Tibial nerve (tissue), 4 donors: ENCODE measurements at regions not wholly inside any gene's neighbourhood (a gene's known extent, or its start where the extent isn't known, plus 50 kb on each side); places are given as distances from the start of the nearest gene placed in this dataset.
"Not testable (repeated sequence)": the region's sequence is repeated elsewhere in the genome, so short reads cannot be mapped to it uniquely, and the experiment has no call there.

Source experiments
- DNase-seq, 2 donors: peaks; one replicate each; pipeline ENCODE4 v3.0.0-alpha.2; 2019; ENCODE audit warnings: low spot score in 2 of 2
- H3K27ac ChIP-seq, 4 donors: fragments of 200-600 bp; sonication (generic) in 3 of 4; one replicate each; pipeline ENCODE4 v1.5.1; 2017 to 2019; ENCODE audit warnings: mild to moderate bottlenecking in 1 of 4
- H3K27me3 ChIP-seq, 2 donors: fragments of 200-600 bp; sonication (generic) in 1 of 2; one replicate each; pipeline versions ENCODE4 v1.5.1 to v1.6.0; 2017 to 2019
- H3K36me3 ChIP-seq, 3 donors: fragments of 200-600 bp; sonication (generic); one replicate each; pipeline ENCODE4 v1.5.1; 2018 to 2019
- H3K4me1 ChIP-seq, 4 donors: fragments of 200-600 bp; sonication (generic) in 3 of 4; one replicate each; pipeline ENCODE4 v1.5.1; 2017 to 2019
- H3K4me3 ChIP-seq, 4 donors: fragments of 200-600 bp; sonication (generic) in 3 of 4; one replicate each; pipeline ENCODE4 v1.5.1; 2017 to 2019; ENCODE audit warnings: mild to moderate bottlenecking in 1 of 4, moderate library complexity in 1 of 4
- H3K9me3 ChIP-seq, 4 donors: fragments of 200-600 bp; sonication (generic) in 3 of 4; one replicate each; pipeline ENCODE4 v1.5.1; 2017 to 2019
- CTCF ChIP-seq, 5 experiments: fragments of 200-600 bp in 3 of 5; fragments of 450-650 bp in 2 of 5; sonication (generic) in 3 of 5; IDR thresholded peaks; one replicate each; pipeline ENCODE4 v1.5.1; 2016 to 2019; ENCODE audit warnings: antibody characterized with exemption in 5 of 5, mild to moderate bottlenecking in 3 of 5, moderate library complexity in 2 of 5
- EP300 ChIP-seq, 2 donors: sonication (generic); formaldehyde crosslinking; IDR thresholded peaks; one replicate each; pipeline ENCODE4 v1.6.1; 2017; ENCODE audit warnings: antibody characterized with exemption in 2 of 2, mild to moderate bottlenecking in 1 of 2
- POLR2A ChIP-seq, 2 donors: fragments of 450-650 bp; IDR thresholded peaks; one replicate each; pipeline ENCODE4 v1.6.1; 2017; ENCODE audit warnings: antibody characterized with exemption in 2 of 2, mild to moderate bottlenecking in 2 of 2, moderate library complexity in 2 of 2
- WGBS, 2 donors: methylation state at CpG; one replicate each; pipeline ENCODE4 v1.1.5; 2018; 5-methylcytosine and 5-hydroxymethylcytosine counted together

GRCh38 chr11:98734686-98735085, 286.1 kb upstream of the CNTN5 start:
- H3K27ac ChIP-seq: no peak overlapping the region

GRCh38 chr11:98736833-98737232, 283.9 kb upstream of the CNTN5 start:
- Histone ChIP-seq H3K36me3 (no peaks in the 10 kb centered on the region), H3K9me3 (no peaks in the 10 kb centered on the region), H3K27ac (no peak overlapping the region), H3K4me3 (no peak overlapping the region), H3K4me1 (no peaks in the 10 kb centered on the region), H3K27me3 (no peaks in the 10 kb centered on the region)
- 75 to 82% methylated on average over 7 of the region's 7 CpGs for WGBS, 2 donors
- TF ChIP-seq EP300 (IDR thresholded peaks at IDR 0.05) (no peak), POLR2A (IDR thresholded peaks at IDR 0.05) (no peak), CTCF (IDR thresholded peaks at IDR 0.05) (no peak)
- no peak for DNase-seq

More at GRCh38 chr11:98734686-98735085, 286.1 kb upstream of the CNTN5 start:
- no peaks in the 10 kb centered on the region for H3K36me3 ChIP-seq
- no peak overlapping the region for H3K4me3 ChIP-seq
- DNase-seq: no peak
- no peaks in the 10 kb centered on the region for H3K9me3 ChIP-seq
- TF ChIP-seq CTCF (IDR thresholded peaks at IDR 0.05) (no peak), EP300 (IDR thresholded peaks at IDR 0.05) (no peak), POLR2A (IDR thresholded peaks at IDR 0.05) (no peak)
- no peaks in the 10 kb centered on the region for H3K4me1 ChIP-seq
- H3K27me3 ChIP-seq: no peaks in the 10 kb centered on the region

- H3K27ac ChIP-seq: no peak overlapping the region
- no peak for TF ChIP-seq CTCF (IDR thresholded peaks at IDR 0.05)
- no peak for TF ChIP-seq POLR2A (IDR thresholded peaks at IDR 0.05)
- no peak for TF ChIP-seq EP300 (IDR thresholded peaks at IDR 0.05)
- DNase-seq: no peak
Measured at GRCh38 chr11:98740321-98740720, 280.4 kb upstream of the CNTN5 start.

GRCh38 chr11:98763446-98763845, 257.3 kb upstream of the CNTN5 start:
- not testable (repeated sequence) for H3K4me3 ChIP-seq, DNase-seq, H3K4me1 ChIP-seq, H3K27me3 ChIP-seq, H3K36me3 ChIP-seq, H3K27ac ChIP-seq
- peaks cover 0 to 27% (median 0%) of the 10 kb centered on the region in 4 donors for H3K9me3 ChIP-seq
- WGBS, 2 donors: 95% methylated on average over 13 to 16 of the region's 21 CpGs

More at GRCh38 chr11:98740321-98740720, 280.4 kb upstream of the CNTN5 start:
- Histone ChIP-seq H3K27me3 (no peaks in the 10 kb centered on the region), H3K4me1 (no peaks in the 10 kb centered on the region), H3K4me3 (no peak overlapping the region), H3K9me3 (no peaks in the 10 kb centered on the region), H3K36me3 (no peaks in the 10 kb centered on the region)

- TF ChIP-seq CTCF (IDR thresholded peaks at IDR 0.05): no peak
- TF ChIP-seq POLR2A (IDR thresholded peaks at IDR 0.05): no peak
- no peak for TF ChIP-seq EP300 (IDR thresholded peaks at IDR 0.05)
- no peaks in the 10 kb centered on the region for H3K36me3 ChIP-seq
- H3K4me3 ChIP-seq: no peak overlapping the region
- no peak for DNase-seq
- H3K4me1 ChIP-seq: no peaks in the 10 kb centered on the region
- H3K9me3 ChIP-seq: peaks cover 0 to 14% (median 0%) of the 10 kb centered on the region in 4 donors
- no peak overlapping the region for H3K27ac ChIP-seq
- 76 to 80% methylated on average over 2 of the region's 2 CpGs for WGBS, 2 donors
- no peaks in the 10 kb centered on the region for H3K27me3 ChIP-seq
Measured at GRCh38 chr11:98766903-98767302, 253.8 kb upstream of the CNTN5 start.

GRCh38 chr11:98770046-98770445, 250.7 kb upstream of the CNTN5 start:
- not testable (repeated sequence) for H3K27ac ChIP-seq, H3K9me3 ChIP-seq, H3K4me1 ChIP-seq, DNase-seq, H3K4me3 ChIP-seq, H3K36me3 ChIP-seq, H3K27me3 ChIP-seq
- WGBS, 2 donors: 74 to 99% methylated on average over 8 to 17 of the region's 29 CpGs
